NCI-H748 (cell line): ENCODE measurements at regions not wholly inside any gene's neighbourhood (a gene's known extent, or its start where the extent isn't known, plus 50 kb on each side); places are given as distances from the start of the nearest gene placed in this dataset.
A peak's percentile ranks its signal among the peaks of the same experiment; 100 is the strongest.
"Not testable (repeated sequence)": the region's sequence is repeated elsewhere in the genome, so short reads cannot be mapped to it uniquely, and the experiment has no call there.

Experiments used
- DNase-seq: peaks from one replicate; lab custom pipeline; 2025; ENCODE audit not compliant: unreplicated experiment; lab: John Stamatoyannopoulos, UW

DNA sequence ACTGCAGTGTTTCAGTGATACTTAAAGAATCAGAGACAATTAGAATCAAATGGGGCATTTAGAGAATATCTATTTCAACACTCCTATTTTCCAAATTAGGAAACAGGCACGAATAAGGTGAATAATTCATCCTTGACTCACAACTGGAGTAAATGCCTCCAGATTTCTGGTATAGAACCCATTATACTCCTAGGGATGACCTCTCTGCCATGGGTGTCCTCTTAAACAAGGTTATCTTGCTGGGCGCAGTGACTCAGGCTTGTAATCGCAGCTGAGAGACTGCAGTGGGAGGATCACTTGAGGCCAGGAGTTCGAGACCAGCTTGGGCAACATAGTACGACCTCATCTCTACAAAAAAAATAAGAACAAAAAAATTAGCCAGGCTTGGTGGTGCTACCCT lies 139.8 kb upstream of the ELAC2 start:
- no peak for DNase-seq

DNA sequence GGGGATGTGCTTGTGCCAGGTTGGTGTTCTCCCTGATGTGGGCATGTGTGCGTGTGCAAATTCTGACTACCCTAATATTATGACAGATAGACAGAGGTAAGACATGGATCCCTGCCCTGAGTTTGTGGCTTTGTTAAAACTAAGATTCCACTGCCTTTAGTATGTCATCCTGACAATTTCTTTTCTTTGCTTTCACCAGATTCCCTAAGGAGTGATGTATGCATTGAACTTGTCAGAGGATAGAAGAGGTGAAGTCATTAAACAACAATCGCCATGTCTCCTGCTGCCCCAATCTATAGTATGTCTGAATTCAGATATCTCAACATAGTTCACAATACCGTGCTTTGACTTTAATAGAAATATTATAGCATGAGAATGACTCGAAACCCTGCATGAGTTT lies 137.1 kb upstream of the ELAC2 start:
- DNase-seq: no peak

GRCh38 chr17:13154398-13154797 lies 136.6 kb upstream of the ELAC2 start:
- DNase-seq: peak; percentile 49

DNA sequence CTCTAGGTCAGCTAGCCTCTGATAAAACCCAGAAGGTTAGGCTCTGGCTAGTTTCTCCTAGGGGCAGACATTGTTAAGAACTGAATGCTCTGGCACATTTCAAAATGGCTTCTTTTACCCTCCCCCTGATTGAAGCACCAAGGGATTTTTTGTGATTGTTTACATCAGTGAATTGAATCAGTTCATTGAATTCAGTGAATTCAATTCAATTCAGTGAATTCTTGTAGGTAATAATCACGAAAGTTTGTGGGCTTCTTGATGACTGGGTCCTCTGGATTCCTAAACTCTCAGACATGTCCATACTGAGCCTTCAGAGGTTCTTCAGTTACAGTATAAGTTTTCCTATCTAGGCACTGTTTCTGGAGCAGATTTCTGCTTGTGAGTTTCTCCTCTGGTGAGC lies 135.2 kb upstream of the ELAC2 start:
- DNase-seq: no peak

GRCh38 chr17:13152501-13152900 lies 134.7 kb upstream of the ELAC2 start:
- DNase-seq: no peak

- DNase-seq: not testable (repeated sequence)
Measured at GRCh38 chr17:13150738-13151137, 132.9 kb upstream of the ELAC2 start.

- DNase-seq: no peak
Measured at GRCh38 chr17:13143001-13143400, 125.2 kb upstream of the ELAC2 start.

DNA sequence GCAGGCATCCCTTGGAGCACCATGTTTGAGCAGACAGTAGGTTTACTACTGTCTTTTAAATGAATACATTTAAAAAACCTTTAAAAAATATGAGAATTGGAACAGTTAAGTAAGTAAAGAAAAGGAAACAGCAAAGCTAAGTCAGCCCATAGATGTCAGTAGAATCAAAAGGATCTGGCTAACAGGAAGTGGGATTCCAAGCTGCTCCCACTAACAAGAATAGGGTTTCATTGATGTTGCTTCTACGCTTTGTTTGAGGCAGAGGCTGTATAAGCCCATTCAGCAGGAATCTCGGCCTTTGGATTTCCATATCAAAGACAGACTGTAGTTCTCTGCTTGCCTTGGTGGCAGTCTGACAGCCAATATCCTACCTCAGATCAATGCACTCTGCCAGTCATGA lies 122.9 kb upstream of the ELAC2 start:
- DNase-seq: peak; percentile 80

GRCh38 chr17:13135506-13135905 lies 117.7 kb upstream of the ELAC2 start:
- no peak for DNase-seq

DNA sequence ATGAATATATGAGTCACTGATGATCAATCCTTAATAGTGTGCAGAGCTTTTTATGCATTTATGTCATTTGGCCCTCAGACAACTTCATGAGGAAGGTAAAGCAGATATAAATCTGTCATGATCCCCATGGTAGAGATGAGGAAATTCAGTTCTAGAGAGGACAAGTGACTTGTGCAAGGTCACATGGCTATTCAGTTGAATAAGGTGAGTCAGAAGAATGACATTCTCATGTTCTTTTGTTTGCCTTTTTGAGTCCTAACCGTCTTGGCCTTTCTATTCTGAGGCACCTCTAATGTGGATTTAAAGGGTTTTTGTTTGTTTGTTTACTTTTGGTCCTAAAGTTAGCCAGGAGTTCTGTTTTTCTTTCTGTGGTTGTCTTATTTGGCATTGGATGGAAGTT lies 116.2 kb upstream of the ELAC2 start:
- no peak for DNase-seq

GRCh38 chr17:13131225-13131624 lies 113.4 kb upstream of the ELAC2 start:
- DNase-seq: no peak

- no peak for DNase-seq
Measured at GRCh38 chr17:13129356-13129755, 111.5 kb upstream of the ELAC2 start.

- no peak for DNase-seq
Measured at GRCh38 chr17:13128676-13129075, 110.8 kb upstream of the ELAC2 start.

- no peak for DNase-seq
Measured at GRCh38 chr17:13127921-13128602, 110.2 kb upstream of the ELAC2 start.

DNA sequence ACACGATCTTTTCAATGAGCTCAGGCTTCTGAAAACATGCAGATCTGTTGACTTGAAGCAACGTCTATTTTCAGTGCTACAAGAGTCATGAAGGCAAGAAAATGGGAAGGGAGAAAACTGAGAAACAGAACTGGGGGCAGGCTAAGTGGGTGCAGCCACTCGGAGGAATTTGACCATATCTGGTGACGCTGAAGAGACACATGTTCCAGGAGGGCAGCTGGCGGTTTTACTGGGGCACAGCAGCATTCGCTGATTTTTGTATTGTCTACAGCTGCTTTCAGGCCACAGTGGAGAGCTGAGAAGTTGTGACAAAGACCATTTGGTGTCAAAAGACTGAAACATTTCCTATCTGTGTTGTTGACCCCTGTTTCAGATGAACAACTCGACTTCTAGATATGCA lies 103.0 kb upstream of the ELAC2 start:
- DNase-seq: no peak

GRCh38 chr17:13118311-13118710 lies 100.5 kb upstream of the ELAC2 start:
- DNase-seq: no peak

DNA sequence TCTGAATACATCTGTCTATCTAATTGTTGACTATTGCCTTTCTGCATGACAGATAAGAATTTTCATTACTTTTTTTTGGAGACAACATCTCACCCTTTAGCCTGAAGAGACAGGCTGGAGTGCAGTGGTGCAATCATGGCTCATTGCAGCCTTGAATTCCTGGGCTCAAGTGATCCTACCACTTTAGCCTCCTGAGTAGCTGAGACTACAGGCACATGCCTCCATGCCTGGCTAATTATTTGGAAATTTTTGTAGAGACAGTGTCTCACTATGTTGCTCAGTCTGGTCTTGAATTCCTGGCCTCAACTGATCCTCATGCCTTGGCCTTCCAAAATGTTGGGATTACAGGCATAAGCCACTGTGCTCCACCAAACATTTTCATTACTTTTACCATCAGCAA lies 99.8 kb upstream of the ELAC2 start:
- DNase-seq: no peak

DNA sequence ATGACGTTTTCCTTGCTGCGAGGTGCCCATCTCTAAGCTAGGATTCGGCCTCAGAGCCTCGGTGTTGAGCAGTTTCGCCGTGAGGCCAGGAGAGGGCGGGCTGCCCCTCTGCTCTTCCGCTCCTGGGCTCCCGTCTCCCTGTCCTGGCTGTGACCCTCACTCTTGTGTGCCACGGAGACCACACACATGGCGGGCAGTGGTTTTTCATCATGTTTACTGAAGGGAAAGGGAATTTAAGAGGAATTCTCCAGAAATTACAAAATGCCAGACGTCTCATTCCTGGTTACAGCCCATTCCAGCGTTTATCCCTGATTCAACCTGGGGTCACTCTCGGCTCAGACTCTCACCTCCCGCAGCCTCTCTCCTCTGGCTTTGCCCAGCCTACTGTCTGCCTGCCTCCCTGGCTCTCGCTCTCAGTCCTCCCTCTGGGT lies 96.8 kb upstream of the ELAC2 start:
- peak; percentile 75 for DNase-seq

DNA sequence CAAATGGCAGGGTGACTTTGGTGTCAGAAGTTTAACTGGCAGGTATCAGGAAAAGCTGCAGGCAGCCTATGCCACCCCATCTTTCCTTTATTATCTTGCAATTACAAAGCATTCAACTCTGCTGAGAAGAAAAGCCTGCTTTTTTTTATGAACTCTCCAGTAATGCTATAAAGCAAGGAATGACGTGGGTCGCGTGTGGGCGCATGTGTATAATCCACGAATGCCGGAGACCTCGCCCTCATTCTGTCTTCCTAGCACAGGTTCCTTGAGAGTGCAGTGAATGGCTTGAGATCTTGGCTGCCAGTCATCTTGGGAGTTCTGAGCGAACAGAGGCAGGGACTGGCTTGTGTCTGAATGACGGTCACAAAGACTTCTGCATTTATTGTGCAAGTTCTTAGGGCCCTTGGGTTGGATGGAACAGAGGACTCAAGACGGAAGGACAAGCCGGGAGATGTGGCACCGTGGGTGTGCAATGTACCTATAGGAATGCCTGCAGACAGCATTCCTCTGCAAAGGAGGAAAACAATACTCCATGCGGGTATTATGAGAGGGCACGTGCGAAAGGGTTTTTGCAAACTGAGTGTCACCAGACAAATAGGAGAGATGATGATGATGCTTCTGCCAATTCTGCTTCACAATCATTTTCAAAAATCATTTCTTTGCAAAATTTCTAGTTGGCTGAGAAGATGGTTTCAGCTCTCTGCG lies 96.1 kb upstream of the ELAC2 start:
- no peak for DNase-seq

- no peak for DNase-seq
Measured at GRCh38 chr17:13107676-13108235, 89.9 kb upstream of the ELAC2 start.

DNA sequence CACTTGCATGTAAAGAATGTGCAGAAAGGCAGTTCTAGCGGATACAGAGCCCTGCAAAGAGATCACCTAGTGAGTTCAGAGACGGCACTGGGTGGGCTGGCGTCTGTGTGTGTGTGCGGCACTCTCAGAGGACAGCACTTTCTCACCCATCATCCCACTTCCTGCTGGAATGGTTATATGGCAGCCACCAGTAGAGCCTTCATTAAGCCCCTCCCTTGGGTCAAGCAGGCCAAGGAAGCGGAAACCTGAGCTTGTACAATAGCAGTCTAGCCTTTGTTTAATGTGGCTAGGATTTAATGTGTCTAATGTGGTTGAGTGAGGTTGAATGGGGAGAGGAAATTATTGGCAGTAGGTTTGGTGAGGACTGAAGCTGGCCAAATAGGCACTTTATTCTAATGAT lies 88.3 kb upstream of the ELAC2 start:
- DNase-seq: peak; percentile 63

DNA sequence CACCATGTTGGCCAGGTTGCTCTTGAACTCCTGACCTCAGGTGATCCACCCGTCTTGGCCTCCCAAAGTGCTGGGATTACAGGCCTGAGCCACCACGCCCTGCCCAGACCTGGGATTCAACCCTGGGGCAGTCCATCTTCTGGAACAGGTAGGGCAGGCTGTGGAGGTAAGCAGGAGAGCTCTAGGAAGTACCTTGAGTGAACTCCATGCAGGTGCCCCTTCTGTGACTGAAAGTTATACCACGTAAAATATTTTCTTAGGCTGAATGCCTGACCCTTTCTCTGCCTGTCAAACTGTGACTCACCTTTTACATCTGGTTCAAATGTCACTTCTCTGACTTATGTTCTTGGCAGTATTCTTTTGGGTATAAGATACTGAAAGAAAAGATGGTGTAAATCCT lies 86.7 kb upstream of the ELAC2 start:
- no peak for DNase-seq

DNA sequence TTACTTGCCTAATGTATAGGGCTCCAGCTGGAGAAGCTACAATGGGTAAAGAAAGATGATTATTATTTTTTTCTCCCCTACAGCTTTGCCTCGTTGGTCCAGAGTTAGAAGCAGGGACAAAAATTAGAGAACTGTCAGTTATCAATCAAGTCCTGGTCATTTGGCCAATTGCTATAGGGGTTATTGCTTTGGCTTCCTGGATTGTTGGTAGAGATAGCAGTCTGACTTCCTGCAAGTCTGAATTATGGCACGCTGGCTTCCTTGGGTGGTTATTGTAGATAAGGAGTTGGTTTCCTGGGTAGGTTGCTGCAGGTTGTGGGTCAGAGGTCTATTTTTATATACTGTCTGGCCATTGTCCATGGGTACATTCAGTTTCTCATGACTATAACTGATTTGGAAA lies 84.7 kb upstream of the ELAC2 start:
- DNase-seq: no peak
